ENCODE measurements at regions not wholly inside any gene's neighbourhood (a gene's known extent, or its start where the extent isn't known, plus 50 kb on each side); places are given as distances from the start of the nearest gene placed in this dataset.

DNA sequence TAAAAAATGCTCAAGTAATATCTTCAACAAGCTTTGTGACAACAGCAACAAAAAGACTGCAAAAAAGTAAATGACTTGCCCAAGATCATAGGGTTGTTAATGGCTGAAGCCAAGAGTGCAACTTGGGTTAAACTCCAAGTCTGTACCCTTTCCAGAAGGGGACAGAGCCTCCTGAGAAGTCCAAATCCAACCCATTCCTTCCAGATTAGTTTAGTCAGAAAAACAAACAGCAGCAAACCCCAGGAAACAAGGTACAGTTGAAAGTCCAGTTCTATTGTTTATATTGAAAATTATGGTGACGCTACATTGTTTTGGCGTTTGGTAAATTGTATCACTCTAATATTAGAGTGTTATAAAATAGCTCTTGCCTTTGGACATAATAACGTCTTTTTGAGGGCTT is 239.9 kb downstream of the SPTSSA start:
- no peak overlapping the region for H3K27ac Mint-ChIP-seq (ENCODE audit: unreplicated experiment)
- peaks cover 2% of the 10 kb centered on the region for H3K27me3 Mint-ChIP-seq (ENCODE audit: unreplicated experiment)
- no peak overlapping the region for H3K4me3 Mint-ChIP-seq (ENCODE audit: unreplicated experiment)
- H3K9me3 Mint-ChIP-seq (ENCODE audit: unreplicated experiment), result no peaks in the 10 kb centered on the region
- H3K4me1 Mint-ChIP-seq (ENCODE audit: unreplicated experiment), result peaks cover 3% of the 10 kb centered on the region
- no peak for DNase-seq (ENCODE audit: extremely low spot score, unreplicated experiment)
- TF ChIP-seq, protein P1, sequence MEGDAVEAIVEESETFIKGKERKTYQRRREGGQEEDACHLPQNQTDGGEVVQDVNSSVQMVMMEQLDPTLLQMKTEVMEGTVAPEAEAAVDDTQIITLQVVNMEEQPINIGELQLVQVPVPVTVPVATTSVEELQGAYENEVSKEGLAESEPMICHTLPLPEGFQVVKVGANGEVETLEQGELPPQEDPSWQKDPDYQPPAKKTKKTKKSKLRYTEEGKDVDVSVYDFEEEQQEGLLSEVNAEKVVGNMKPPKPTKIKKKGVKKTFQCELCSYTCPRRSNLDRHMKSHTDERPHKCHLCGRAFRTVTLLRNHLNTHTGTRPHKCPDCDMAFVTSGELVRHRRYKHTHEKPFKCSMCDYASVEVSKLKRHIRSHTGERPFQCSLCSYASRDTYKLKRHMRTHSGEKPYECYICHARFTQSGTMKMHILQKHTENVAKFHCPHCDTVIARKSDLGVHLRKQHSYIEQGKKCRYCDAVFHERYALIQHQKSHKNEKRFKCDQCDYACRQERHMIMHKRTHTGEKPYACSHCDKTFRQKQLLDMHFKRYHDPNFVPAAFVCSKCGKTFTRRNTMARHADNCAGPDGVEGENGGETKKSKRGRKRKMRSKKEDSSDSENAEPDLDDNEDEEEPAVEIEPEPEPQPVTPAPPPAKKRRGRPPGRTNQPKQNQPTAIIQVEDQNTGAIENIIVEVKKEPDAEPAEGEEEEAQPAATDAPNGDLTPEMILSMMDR (IDR thresholded peaks at IDR 0.05), result no peak
- H3K36me3 Mint-ChIP-seq (ENCODE audit: unreplicated experiment), result no peaks in the 10 kb centered on the region

DNA sequence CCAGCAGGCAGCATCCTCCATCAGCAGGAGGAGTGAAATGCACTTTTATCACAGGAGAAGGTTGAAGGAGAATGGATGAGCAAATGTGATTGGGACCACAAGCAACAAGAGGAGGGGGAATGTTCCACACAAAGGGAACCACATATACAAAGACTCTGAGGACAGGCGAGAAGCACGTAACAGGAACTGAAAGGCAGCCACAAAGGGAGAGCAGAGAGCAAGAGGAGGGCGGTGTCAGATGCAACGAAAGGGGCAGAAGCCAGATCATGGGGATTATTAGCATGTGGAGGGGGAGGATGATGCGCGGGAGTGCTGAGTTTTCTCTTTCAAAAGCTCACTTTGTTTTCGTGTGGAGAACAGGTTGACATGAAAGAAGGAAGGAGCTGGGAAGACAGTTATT is 241.1 kb downstream of the SPTSSA start:
- Mint-ChIP-seq H3K27ac (ENCODE audit: unreplicated experiment) (no peak overlapping the region), H3K4me3 (ENCODE audit: unreplicated experiment) (no peak overlapping the region), H3K27me3 (ENCODE audit: unreplicated experiment) (peaks cover 2% of the 10 kb centered on the region), H3K36me3 (ENCODE audit: unreplicated experiment) (no peaks in the 10 kb centered on the region), H3K9me3 (ENCODE audit: unreplicated experiment) (no peaks in the 10 kb centered on the region), H3K4me1 (ENCODE audit: unreplicated experiment) (peaks cover 3% of the 10 kb centered on the region)
- TF ChIP-seq, protein P1 (IDR thresholded peaks at IDR 0.05), result no peak
- DNase-seq (ENCODE audit: extremely low spot score, unreplicated experiment), result no peak

DNA sequence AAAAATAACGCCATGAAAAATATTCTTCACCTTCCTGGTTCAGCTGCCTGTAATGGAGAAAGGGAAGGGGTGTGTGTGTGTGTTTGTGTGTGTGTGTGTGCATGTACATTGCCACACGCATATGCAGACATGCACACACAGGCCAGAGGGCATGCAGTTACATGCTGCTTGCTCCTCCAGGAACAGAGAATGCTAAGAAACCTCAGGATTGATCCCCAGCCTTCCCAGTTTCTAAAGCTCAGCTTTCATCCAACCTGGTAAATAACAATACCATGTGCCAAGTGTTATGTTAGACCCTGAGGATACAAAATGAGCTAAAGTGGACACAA is 241.7 kb downstream of the SPTSSA start:
- Mint-ChIP-seq H3K4me3 (ENCODE audit: unreplicated experiment) (no peak overlapping the region), H3K9me3 (ENCODE audit: unreplicated experiment) (no peaks in the 10 kb centered on the region), H3K27ac (ENCODE audit: unreplicated experiment) (no peak overlapping the region), H3K4me1 (ENCODE audit: unreplicated experiment) (peaks cover 3% of the 10 kb centered on the region), H3K36me3 (ENCODE audit: unreplicated experiment) (no peaks in the 10 kb centered on the region), H3K27me3 (ENCODE audit: unreplicated experiment) (peaks cover 2% of the 10 kb centered on the region)
- TF ChIP-seq, protein P1 (IDR thresholded peaks at IDR 0.05), result no peak
- DNase-seq (ENCODE audit: extremely low spot score, unreplicated experiment), result no peak

- TF ChIP-seq, protein P1 (IDR thresholded peaks at IDR 0.05), result no peak
- no peaks in the 10 kb centered on the region for H3K9me3 Mint-ChIP-seq (ENCODE audit: unreplicated experiment)
- no peak overlapping the region for H3K4me3 Mint-ChIP-seq (ENCODE audit: unreplicated experiment)
- H3K27me3 Mint-ChIP-seq (ENCODE audit: unreplicated experiment), result peaks cover 2% of the 10 kb centered on the region
- DNase-seq (ENCODE audit: extremely low spot score, unreplicated experiment), result no peak
- H3K4me1 Mint-ChIP-seq (ENCODE audit: unreplicated experiment), result peaks cover 3% of the 10 kb centered on the region
- no peak overlapping the region for H3K27ac Mint-ChIP-seq (ENCODE audit: unreplicated experiment)
- no peaks in the 10 kb centered on the region for H3K36me3 Mint-ChIP-seq (ENCODE audit: unreplicated experiment)
These were observed 242.2 kb downstream of the SPTSSA start for GRCh38 chr14:34219661-34220377.

GRCh38 chr14:34218881-34219280 is 243.2 kb downstream of the SPTSSA start:
- no peak overlapping the region for H3K4me3 Mint-ChIP-seq (ENCODE audit: unreplicated experiment)
- TF ChIP-seq, protein P1 (IDR thresholded peaks at IDR 0.05), result no peak
- H3K36me3 Mint-ChIP-seq (ENCODE audit: unreplicated experiment), result no peaks in the 10 kb centered on the region
- H3K27ac Mint-ChIP-seq (ENCODE audit: unreplicated experiment), result no peak overlapping the region
- peaks cover 2% of the 10 kb centered on the region for H3K27me3 Mint-ChIP-seq (ENCODE audit: unreplicated experiment)
- H3K4me1 Mint-ChIP-seq (ENCODE audit: unreplicated experiment), result peaks cover 3% of the 10 kb centered on the region
- H3K9me3 Mint-ChIP-seq (ENCODE audit: unreplicated experiment), result no peaks in the 10 kb centered on the region
- DNase-seq (ENCODE audit: extremely low spot score, unreplicated experiment), result no peak
